Stimulated activated CD8-positive, alpha-beta memory T cell treated with anti-CD3 and anti-CD28 coated beads, Interleukin-12 subunit alpha, Interleukin-12 subunit beta, amount 100 ng/mL, for 24 hours (primary cell): ENCODE measurements at regions not wholly inside any gene's neighbourhood (a gene's known extent, or its start where the extent isn't known, plus 50 kb on each side); places are given as distances from the start of the nearest gene placed in this dataset.

Experiments used
- DNase-seq: peaks from one replicate; pipeline ENCODE4 v3.0.0-alpha.2; 2020; ENCODE audit errors: extremely low read depth

GRCh38 chr12:13288937-13289652 is 92.6 kb downstream of the EMP1 start:
- DNase-seq, result no peak

- DNase-seq, result no peak
Observed at GRCh38 chr12:13288501-13288900, 92.0 kb downstream of the EMP1 start.

GRCh38 chr12:13283867-13284266 is 87.3 kb downstream of the EMP1 start:
- DNase-seq, result no peak

GRCh38 chr12:13282861-13283260 is 86.3 kb downstream of the EMP1 start:
- DNase-seq, result no peak

GRCh38 chr12:13278249-13278787 is 81.8 kb downstream of the EMP1 start:
- peak; percentile 9 for DNase-seq

GRCh38 chr12:13277293-13277692 is 80.8 kb downstream of the EMP1 start:
- no peak for DNase-seq

- DNase-seq, result no peak
Observed at GRCh38 chr12:13275241-13276085, 78.9 kb downstream of the EMP1 start.

- no peak for DNase-seq
Observed at GRCh38 chr12:13273850-13274249, 77.3 kb downstream of the EMP1 start.

- DNase-seq, result no peak
Observed at GRCh38 chr12:13273097-13273496, 76.6 kb downstream of the EMP1 start.

GRCh38 chr12:13270817-13271216 is 74.3 kb downstream of the EMP1 start:
- DNase-seq, result no peak
